ENCODE measurements at regions not wholly inside any gene's neighbourhood (a gene's known extent, or its start where the extent isn't known, plus 50 kb on each side); places are given as distances from the start of the nearest gene placed in this dataset.

DNA sequence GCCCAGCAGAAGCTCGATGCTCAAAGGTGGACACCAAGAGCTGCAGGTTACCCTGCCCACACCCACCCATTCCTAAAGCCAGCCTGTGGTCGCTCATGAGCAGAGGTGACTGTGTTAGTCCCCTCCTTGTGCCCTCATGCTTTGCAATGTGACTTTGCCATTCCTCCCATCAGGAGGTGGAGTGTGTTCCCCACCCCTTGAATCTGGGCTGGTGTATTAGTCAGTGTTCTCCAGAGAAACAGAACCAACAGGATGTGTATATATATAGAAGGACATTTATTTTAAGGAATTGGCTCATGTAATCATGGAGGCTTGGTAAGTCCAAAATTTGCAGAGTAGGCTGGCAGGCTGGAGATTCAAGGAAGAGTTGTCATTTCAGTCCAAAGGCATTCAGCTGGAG is 54.4 kb upstream of the RNF24 start:
- TF ChIP-seq, protein P1, sequence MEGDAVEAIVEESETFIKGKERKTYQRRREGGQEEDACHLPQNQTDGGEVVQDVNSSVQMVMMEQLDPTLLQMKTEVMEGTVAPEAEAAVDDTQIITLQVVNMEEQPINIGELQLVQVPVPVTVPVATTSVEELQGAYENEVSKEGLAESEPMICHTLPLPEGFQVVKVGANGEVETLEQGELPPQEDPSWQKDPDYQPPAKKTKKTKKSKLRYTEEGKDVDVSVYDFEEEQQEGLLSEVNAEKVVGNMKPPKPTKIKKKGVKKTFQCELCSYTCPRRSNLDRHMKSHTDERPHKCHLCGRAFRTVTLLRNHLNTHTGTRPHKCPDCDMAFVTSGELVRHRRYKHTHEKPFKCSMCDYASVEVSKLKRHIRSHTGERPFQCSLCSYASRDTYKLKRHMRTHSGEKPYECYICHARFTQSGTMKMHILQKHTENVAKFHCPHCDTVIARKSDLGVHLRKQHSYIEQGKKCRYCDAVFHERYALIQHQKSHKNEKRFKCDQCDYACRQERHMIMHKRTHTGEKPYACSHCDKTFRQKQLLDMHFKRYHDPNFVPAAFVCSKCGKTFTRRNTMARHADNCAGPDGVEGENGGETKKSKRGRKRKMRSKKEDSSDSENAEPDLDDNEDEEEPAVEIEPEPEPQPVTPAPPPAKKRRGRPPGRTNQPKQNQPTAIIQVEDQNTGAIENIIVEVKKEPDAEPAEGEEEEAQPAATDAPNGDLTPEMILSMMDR (IDR thresholded peaks at IDR 0.05; ENCODE audit: low read depth, low read length, missing control alignments) = no peak
- H3K4me3 ChIP-seq (ENCODE audit: low read depth, low read length) = no peak overlapping the region
- no peak for DNase-seq (ENCODE audit: low read depth)

DNA sequence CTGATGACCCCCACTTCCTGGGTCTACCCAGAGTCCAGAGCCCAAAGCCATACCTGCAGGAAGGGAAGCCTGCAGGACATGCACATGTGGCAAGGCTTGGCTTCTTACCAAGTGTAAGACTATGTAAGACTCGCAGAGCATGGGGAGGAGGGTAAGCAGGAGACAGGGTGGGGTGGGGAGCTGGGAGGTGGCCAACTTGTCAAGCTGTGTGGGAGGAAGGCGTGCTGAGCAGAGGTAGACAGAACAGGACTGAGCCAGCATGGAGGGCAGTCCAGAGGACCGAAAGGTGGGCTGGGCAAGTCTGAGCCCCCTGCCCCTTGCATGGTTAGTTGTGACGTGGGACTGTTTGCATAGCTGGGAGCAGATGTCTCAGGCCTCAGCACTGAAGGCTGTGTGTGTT is 53.4 kb upstream of the RNF24 start:
- H3K4me3 ChIP-seq (ENCODE audit: low read depth, low read length) = no peak overlapping the region
- DNase-seq (ENCODE audit: low read depth) = no peak
- TF ChIP-seq, protein P1 (IDR thresholded peaks at IDR 0.05; ENCODE audit: low read depth, low read length, missing control alignments) = no peak

DNA sequence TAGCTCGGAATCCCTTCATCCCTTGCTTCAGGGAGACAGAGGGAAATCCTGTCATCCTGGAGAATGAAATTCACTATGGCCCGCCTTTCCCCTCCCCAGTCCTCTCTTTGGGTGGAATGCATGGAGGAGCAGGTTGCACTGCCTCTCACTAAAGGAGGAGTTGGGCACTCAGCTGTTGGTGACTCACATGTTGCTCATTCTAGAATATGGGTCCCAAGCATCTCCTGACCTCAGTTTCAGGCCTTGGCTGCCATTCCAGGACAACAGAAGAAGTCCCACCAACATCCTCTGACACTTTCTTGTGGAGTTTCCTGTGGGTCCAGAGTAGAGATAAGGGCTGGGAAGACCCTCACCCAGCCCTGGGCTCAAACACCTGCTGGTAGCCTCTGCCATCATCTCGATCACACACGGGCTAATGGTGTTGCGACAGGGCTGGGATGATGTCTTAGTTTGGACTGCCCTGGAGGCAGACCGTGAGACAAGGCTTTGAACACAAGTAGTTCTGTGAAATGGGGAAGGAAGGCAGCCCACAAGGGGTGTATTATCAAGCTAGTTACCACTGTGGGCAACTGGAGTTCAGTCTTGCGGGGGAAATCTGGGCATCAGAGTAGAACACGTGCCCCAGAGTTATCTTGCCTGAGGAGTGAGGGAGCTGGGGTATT is 52.4 kb upstream of the RNF24 start:
- no peak overlapping the region for H3K4me3 ChIP-seq (ENCODE audit: low read depth, low read length)
- TF ChIP-seq, protein P1 (IDR thresholded peaks at IDR 0.05; ENCODE audit: low read depth, low read length, missing control alignments) = no peak
- DNase-seq (ENCODE audit: low read depth) = no peak

DNA sequence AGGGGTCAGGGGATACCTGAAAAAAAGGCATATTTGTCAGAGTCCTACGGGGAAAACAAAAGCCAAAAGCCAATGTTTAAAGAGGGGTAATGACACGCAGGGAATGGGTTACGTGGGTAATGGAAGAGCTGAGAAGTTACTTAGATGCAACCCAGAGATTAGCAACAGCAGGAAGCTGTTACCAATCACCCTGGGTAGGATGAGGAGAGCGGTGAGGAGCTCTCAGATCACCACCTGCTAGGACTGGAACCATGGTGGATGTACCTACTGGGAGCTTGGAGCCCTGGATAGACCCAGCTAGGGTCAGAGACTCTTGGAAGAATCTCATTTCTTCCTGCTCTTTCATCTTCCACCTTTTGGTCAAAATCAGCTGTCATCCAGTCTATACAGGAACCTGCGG is 51.2 kb upstream of the RNF24 start:
- H3K4me3 ChIP-seq (ENCODE audit: low read depth, low read length) = no peak overlapping the region
- DNase-seq (ENCODE audit: low read depth) = no peak
- TF ChIP-seq, protein P1 (IDR thresholded peaks at IDR 0.05; ENCODE audit: low read depth, low read length, missing control alignments) = no peak

DNA sequence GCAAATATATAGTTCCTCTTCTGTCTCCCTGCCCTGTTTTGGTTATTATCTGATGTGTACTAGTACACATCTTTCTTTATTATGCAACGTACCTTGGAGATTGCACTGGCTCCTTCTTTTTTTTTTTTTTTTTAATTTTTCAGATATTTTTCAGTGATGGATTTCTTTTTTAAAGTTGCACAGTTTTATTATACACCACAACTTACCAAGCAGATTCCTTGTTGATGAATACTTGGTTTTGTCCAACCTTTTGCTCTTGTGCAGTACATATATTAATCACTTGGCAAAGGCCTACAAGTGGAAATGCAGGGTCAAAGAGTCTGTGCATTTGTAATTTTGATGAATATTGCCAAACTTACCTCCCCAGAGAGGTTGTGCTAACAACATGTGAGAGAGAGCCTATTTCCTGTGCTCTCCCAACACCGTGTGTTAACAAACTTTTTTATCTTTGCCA is 50.1 kb upstream of the RNF24 start:
- TF ChIP-seq, protein P1 (IDR thresholded peaks at IDR 0.05; ENCODE audit: low read depth, low read length, missing control alignments) = no peak
- no peak overlapping the region for H3K4me3 ChIP-seq (ENCODE audit: low read depth, low read length)
- no peak for DNase-seq (ENCODE audit: low read depth)
